GM19025 (cell line): ENCODE measurements at regions not wholly inside any gene's neighbourhood (a gene's known extent, or its start where the extent isn't known, plus 50 kb on each side); places are given as distances from the start of the nearest gene placed in this dataset.
"Not testable (repeated sequence)": the region's sequence is repeated elsewhere in the genome, so short reads cannot be mapped to it uniquely, and the experiment has no call there.

Experiments used
- ATAC-seq: cut with Tn5 transposase; IDR thresholded peaks from one replicate; pipeline ENCODE4 v1.9.1; 2021; ENCODE audit warnings: mild to moderate bottlenecking, low read depth, moderate library complexity; ENCODE audit not compliant: unreplicated experiment

DNA sequence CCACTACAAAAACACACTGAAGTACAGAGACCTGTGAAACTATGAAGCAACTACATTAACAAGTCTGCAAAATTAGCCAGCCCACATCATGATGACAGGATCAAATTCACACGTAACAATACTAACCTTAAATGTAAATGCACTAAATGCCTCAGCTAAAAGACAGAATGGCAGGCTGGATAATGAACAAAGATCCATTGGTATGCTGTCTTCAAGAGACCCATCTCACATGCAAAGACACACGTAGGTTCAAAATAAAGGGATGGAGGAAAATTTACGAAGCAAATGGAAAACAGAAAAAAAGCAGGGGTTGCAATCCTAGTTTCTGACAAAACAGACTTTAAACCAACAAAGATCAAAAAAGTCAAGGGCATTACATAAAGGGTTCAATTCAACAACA is 120.1 kb upstream of the OSTN start:
- not testable (repeated sequence) for ATAC-seq

DNA sequence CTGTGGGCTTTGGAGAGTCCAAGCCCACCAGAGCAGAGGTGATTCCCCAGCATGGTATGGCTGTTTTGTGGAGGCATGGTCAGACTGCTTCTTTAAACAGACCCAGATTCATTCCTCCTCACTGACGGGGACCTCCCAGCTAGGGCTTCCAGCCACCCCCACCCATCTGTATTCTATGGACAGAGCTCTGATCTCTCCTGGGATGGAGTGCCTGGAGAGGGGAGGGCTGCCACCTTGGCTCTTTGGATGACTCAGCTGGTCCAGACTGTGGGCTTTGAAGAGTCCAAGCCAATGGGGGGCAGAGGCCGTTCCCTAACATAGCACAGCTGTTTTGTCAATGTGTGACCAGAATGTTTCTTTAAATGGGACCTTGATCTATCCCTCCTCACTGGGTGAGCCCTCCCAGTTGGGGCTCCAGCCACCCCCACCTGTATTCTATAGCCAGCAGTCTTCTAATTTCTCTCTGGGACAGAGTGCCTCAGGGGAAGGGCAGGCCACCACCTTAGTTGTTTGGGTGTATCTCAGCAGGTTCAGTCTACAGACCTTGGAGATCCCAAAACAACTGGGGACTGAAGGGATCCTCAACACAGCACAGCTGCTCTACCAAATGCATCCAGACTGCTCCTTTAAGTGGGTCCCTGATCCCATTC is 122.0 kb upstream of the OSTN start:
- no peak for ATAC-seq

DNA sequence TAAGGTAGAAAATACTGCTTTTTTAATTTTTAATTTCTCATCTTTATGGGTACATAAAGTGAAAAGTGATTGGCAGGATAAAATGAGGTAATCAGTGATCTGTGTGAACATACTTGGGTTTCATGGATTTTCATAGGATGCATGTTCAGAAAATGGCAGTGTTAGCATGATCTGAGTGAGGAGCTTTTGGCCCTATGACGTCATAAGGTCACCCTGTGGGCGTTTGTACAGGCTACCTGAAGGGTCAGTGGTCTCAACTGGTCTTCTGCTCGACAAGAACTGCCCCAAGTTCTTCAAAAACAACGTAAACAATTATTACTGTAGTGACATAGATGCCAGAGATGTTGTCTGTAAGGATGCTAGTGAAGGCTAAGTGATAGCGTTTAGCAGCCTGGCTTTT is 124.5 kb upstream of the OSTN start:
- ATAC-seq, result no peak

DNA sequence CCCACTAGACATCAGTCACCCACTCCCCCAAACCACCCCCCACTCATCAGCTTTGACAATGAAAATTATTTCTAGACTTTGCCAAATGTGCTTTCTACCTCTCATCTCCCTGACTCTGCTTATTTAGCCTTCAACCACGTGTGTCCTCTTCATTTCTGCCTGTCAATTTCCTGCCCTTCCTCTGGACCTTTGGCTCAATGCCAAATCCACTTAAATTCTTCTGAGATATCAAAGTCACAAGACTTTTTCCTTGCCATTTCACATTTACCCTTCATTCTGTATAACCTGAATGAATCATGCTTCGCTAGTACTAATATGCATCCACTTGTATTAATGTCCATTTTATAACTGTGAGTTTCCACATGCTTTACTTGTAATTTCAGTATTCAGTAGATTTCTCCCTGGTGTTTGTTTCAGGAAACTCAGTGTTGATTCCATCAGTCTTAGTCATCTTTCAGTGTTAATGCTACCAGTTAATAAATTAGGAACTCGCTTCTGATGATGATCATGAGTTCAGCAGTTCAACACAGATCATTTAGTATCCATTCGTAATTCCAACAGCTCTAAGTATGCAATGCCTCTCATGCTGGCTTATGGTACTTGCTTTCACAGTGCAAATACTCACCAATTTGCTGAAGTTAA is 128.2 kb upstream of the OSTN start:
- no peak for ATAC-seq

DNA sequence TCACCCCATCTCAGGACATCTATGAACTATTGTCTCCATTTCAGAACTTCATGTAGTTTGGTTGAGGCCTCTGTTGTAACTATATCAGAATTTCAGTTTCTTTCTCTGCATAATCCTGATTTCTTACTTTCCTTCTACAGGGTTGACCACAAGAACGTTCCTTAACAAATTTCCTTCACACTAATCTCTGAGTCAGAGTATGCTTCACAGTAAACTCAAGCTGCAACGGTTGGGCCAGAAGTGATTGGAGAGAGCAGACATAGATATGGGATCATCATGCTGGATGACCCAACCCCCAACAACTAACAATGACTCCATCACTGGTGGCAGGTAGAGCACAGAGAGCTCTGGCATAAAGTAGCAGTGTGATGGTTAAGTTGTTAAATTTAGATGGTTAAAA is 128.8 kb upstream of the OSTN start:
- no peak for ATAC-seq

DNA sequence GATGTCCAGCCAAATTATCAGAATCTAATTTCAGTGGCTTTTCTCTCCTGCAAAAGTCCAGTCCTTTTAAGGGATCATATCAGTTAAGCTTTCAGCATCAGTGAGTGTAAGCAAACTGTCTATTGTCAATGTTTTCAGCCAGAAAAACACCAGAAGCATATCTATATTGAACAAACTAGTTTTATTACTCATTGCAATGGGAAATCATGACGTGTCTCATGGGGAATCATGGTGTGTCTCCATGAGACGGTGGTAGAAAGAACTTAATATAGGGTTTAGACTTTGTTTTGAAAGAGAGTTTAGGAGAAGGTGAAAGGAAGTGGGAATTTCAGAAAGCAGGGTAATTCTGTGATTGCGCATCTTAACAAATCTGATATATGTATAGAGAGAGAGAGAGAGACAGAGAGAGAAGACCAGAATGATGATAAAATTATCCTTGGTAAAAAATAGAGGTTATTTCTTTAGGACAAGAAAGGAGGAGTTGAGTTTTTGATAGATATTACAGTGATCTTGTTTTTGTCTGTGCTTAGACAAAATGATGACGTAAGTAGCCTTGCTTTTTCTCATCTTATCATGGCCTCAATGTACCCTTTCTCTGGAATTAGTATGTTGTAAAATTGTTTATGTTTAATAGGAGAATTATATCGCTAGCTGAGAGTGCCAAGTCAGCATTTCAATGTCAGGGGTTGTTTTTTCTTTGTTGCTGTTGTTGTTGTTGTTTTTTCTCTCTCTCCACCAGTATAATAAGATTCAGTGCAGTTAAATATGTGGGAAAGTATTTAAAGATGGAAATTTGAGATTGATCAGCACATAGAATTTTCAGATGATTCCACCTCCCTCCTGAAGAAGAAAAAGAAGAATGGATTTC is 129.9 kb upstream of the OSTN start:
- no peak for ATAC-seq

DNA sequence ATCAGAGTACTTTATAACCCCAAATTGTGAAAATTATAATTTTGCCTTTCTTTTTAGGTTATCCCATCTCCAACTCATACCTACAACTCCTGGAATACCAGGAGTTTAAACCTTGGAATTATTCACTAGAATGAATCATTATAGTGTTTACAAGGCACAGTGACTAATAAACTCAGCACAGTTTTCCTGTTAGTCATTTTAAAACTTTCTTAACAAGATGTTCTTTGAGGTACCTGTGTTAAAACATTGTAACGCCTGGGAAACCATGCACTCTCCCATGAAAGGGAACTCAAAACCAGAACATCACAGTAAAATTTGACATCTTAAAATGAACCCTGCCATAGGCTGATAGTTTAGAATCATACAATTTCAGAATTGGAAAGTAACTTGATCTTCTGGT is 132.4 kb upstream of the OSTN start:
- no peak for ATAC-seq

DNA sequence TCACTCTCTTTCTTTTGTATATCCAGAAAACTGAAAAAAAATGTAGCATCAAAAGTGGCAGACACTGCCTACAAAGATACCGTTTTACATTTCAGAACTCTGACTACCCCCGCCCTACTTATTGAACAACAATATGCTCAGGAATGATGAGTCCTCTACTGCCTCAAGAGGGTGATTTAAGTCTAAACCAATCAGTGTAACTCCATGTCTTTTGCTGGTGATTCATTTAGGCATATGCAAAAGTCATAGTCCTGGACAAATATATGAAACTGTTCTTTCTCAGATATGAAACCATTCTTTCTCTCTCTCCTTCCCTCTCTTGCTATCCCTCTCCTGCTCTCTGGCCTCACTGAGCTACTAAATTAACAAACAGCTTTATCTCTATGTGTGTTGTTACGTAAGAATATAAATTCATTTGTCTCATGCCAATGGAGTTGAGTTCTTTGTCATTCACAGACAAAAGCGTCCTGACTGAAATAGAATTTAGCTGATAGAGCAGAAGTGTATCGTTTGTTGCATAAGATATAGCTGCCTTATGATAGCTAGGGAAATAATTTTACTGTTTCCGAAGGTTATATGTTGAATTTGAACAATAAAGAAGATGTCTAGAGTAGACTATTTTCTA is 133.7 kb upstream of the OSTN start:
- ATAC-seq, result no peak

DNA sequence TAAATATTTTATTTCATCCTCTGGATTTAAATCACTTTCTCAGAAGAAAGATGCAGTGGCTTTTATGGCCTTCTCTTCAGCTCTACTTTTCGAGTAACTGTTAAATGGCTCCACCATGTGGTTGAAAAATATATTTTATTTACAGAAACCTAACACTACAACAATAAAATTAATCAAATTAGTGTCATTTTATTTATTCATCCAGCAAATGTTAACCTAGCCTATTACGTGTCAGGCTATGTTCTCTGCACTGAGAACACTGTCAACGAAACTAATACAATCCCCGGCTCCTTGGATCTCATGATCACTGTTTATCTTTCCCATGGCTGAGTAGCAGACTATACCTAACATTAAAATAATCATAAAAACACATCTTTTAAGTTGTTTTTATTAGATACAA is 148.0 kb upstream of the OSTN start:
- ATAC-seq, result no peak

DNA sequence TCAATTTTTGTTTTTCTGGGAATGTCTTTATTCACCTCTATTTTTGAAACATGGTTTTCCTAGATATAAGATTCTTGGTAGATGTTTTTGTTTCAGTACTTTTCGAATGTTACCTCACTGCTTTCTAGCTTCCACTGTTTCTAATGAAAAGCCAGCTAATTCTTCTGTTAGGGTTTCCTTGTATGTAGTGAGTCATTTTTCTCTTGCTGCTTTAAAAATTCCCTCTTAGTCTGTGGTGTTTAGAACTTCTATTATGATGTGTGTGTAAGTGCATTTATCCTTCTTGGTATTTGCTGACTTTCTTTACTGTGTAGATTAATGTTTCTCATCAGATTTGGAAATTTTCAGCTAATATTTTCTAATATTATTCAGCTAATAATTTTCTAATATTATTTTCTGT is 151.1 kb upstream of the OSTN start:
- no peak for ATAC-seq

DNA sequence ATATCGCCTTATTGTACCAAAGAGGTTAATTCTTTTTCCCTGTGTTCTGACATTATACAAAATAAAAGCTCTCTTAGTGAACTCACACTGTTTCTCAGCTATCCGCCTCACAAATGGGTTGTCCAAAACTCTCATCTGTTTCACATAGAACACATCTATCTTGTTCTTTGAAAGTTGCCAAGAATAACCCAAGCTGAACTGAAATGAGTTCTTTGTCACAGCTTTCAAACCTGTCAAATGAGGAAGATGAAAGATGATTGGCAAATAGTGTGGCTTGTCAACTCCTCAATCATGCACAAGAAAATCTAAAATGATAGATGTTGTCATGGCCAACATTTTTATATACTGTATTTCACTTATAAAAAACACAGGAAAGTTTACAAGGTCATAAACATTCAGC is 168.1 kb upstream of the OSTN start:
- ATAC-seq, result no peak

DNA sequence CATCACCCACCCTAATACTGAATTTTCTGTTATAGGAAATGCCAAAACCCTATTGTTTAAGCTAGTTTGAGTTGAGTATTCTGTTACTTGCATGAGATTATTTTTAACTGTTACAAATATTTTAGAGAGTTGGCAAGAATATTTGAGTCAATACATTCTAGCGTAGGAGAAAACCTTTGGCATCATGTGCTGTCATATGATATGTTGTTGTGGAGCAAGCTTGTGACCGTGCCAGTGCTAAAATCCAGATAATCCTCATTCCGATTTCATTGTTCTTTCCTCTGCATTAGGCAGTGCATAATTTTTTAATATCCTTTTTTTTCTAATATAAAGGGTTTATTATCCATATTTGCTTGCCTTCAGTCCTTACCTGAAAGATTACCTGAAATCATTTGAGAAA is 168.0 kb upstream of the GMNC start:
- no peak for ATAC-seq

DNA sequence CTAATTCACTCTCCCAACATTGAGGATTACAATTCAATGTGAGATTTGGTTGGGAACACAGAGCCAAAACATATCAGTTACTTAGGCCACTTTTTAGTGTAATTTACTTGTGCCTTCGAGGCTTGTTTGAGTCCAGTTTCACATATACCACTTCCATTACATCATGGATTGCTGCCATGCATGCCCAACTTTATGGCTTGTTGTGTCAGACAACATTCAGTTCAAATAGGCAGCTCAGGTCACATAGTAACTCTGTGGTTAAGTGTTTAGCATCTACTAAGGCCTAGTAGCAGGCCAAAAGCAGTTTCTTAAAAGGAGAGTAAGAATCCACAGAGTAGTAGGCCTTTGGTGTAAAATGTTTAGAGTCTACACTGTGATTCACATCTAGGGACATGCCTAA is 164.3 kb upstream of the GMNC start:
- ATAC-seq, result no peak

DNA sequence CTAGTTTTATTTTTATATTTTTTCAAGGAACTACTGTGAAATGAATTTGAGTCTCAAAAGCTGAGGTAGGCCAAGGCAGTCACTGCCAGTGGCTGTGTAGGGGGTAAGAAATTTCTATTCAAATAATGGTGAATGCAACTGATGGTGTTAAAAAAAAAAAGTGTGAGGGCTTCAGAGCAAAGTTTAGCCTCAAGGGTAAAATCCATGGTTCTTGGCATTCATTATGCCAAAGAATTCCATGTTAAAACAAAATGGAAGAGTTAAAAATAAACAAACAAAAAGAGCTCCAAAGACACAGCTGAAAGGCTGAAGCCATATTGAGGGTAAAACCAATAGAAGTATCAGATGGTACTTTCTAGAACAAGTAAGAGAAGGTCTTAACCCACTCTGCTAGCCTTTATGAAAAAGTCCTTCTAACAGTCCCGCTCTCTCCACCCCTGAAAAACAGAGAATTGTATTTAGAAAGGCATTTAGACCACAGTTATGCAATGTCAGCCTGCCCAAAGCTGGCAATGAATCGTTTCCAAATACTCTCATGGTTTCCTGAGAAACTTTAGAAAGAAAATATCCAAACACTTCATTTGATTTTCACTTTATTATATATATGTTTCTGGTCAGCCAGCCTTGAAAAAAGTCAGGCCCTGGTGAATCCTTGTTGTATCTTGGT is 158.4 kb upstream of the GMNC start:
- ATAC-seq, result no peak

DNA sequence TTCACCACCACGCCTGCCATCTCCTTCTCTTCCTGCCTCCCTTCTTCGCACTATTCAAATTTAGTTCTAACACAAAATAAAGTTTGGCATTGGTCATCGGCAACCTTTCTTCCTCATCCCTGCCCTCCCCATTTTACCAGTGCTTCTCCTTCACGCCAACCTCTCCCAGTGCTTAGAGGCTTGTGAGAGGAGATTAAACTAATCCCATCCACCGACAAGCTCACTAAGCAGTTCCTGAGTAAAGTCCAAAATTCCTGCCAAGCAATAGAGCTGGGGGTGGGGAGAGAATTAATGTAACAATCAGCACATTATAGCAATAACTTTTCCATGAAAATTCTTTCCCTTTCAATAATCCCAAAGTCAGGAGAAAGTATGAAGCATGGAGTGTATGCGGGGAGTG is 157.4 kb upstream of the GMNC start:
- no peak for ATAC-seq

DNA sequence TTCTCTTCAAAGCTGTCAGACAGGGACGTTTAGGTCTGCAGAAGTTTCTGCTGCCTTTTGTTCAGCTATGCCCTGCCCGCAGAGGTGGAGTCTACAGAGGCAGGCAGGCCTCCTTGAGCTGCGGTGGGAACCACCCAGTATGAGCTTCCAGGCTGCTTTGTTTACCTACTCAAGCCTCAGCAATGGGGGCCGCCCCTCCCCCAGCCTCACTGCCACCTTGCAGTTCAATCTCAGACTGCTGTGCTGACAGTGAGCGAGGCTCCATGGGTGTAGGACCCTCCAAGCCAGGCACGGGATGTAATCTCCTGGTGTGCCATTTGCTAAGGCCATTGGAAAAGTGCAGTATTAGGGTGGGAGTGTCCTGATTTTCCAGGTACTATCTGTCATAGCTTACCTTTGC is 153.5 kb upstream of the GMNC start:
- not testable (repeated sequence) for ATAC-seq

DNA sequence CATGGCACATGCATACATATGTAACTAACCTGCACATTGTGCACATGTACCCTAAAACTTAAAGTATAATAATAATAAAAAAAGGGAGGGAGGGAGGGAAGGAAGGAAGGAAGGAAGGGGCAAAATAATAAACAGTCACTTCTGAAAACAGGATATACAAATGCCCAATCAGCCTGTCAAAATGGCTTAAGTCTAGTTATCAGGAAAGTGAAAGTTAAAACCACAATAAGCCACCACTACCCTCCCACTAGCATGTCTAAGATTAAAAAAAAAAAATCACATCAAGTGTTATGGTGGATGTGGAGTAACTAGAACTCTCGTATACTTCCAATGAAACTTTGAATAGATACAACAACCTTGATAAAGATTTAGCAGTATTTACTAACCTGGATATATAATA is 145.6 kb upstream of the GMNC start:
- ATAC-seq, result no peak

DNA sequence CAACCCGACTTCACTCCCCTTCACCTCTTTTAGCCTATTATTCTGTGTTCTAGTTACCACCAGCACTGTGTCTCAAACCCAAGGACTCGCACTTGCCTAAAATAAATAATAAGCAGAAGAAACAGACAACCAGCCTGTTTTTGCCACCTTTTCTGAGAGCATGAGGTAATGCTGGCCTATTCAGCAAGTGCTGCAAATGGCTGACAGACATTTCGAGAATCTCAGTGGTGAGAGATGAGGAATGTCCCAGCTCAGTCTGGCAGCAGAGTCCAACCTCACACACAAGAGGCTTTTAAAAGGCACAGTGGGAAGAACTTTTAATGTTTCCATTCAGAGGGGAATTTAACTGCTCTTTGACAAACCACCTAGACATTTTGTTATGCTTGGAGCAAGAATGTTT is 143.3 kb upstream of the GMNC start:
- ATAC-seq, result peak; percentile 78

DNA sequence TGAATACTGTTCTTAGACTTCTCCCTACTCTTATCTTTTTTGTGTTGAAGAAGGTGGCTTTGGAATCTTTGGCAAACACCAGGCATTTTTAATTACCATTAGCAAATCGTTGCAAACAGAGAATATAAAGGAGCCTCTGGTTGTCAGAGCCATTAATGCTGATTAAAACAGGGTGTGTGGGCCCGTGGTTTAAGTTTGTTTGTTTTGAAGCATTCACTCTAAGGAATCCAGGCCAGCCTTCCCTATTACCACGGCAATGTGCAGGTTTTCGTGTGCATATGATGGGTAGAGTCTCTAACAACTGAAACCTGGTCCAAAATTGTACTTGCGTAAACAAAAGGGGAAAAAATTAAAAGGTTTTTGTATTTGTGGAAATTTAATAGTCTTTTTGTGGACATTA is 141.2 kb upstream of the GMNC start:
- ATAC-seq, result no peak

DNA sequence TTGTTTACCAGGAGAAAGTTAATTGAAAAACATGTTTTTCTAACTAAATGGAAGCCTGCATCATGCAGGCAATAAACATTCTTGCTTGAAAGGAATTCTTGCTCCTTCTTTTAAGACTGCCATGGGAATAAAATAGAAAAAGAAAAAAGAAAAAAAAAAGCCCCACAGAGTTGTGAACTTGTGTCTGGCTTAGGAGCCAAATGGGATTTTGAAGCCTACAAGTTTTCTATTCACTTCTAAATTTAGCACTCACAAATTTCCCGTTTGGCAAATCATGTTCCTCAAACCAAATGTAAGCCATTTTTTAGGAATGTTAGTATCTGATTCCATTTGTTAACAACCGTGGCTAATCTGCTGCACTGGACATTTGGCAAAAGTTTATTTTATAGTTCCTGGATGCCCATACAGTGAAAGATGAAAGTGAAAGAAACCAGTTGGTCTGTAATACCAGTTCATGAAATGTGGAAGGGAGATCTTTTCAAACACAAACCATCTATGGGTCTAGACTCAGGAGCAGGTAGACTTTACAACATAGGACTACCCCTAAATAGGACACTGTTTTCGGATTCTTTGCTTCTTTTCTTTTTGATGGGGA is 133.8 kb upstream of the GMNC start:
- ATAC-seq, result no peak
